ENCODE measurements at regions not wholly inside any gene's neighbourhood (a gene's known extent, or its start where the extent isn't known, plus 50 kb on each side); places are given as distances from the start of the nearest gene placed in this dataset.

DNA sequence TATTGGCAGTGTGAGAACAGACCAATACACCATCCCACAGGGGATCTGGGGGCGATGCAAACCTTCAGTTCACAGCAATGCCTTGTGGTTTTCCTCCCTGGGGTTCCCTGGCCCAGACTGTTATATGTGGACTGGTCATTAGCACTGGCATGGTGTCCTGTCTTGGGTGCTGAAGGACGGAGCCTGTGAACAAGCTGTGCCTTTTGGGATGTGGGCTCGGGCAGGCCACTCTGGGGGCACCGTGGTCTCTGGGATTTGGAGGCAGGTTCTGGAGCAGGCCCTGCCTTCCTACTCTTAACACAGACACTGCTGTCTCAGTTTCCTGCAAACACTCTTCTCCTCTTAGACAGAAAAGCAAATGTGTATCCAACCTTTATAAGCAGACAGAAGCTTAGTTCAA is 93.0 kb upstream of the ADRA2C start:
- no peak overlapping the region for H3K4me3 ChIP-seq (ENCODE audit: low read depth, low read length)
- DNase-seq (ENCODE audit: low read depth) = no peak
- TF ChIP-seq, protein P1, sequence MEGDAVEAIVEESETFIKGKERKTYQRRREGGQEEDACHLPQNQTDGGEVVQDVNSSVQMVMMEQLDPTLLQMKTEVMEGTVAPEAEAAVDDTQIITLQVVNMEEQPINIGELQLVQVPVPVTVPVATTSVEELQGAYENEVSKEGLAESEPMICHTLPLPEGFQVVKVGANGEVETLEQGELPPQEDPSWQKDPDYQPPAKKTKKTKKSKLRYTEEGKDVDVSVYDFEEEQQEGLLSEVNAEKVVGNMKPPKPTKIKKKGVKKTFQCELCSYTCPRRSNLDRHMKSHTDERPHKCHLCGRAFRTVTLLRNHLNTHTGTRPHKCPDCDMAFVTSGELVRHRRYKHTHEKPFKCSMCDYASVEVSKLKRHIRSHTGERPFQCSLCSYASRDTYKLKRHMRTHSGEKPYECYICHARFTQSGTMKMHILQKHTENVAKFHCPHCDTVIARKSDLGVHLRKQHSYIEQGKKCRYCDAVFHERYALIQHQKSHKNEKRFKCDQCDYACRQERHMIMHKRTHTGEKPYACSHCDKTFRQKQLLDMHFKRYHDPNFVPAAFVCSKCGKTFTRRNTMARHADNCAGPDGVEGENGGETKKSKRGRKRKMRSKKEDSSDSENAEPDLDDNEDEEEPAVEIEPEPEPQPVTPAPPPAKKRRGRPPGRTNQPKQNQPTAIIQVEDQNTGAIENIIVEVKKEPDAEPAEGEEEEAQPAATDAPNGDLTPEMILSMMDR (IDR thresholded peaks at IDR 0.05; ENCODE audit: low read depth, low read length) = no peak
- no peak for TF ChIP-seq MYC (IDR thresholded peaks at IDR 0.05; ENCODE audit: low read depth, low read length)
- TF ChIP-seq POLR2A (IDR thresholded peaks at IDR 0.05; ENCODE audit: extremely low read depth, insufficient read length) = no peak
- TF ChIP-seq, protein P2, sequence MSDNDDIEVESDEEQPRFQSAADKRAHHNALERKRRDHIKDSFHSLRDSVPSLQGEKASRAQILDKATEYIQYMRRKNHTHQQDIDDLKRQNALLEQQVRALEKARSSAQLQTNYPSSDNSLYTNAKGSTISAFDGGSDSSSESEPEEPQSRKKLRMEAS (IDR thresholded peaks at IDR 0.05; ENCODE audit: low read depth, low read length) = no peak

DNA sequence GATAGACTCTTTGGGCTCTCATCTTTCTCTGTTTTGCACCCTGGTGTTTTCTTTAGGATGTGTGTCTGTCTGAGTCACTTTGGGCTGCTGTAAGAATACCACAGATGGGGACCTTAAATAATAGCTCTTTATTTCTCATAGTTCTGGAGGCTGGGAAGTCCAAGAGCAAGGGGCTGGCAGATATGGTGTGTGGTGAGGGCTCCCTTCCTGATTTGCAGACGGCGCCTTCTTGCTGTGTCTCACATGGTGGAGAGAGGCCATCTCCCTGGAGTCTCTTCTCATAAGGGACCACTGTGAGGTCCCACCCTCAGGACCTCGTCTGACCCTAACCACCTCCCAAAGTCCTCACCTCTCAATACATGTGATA is 93.7 kb upstream of the ADRA2C start:
- TF ChIP-seq, protein P2 (IDR thresholded peaks at IDR 0.05; ENCODE audit: low read depth, low read length) = no peak
- TF ChIP-seq, protein P1 (IDR thresholded peaks at IDR 0.05; ENCODE audit: low read depth, low read length) = no peak
- no peak for TF ChIP-seq MYC (IDR thresholded peaks at IDR 0.05; ENCODE audit: low read depth, low read length)
- no peak for TF ChIP-seq POLR2A (IDR thresholded peaks at IDR 0.05; ENCODE audit: extremely low read depth, insufficient read length)
- no peak overlapping the region for H3K4me3 ChIP-seq (ENCODE audit: low read depth, low read length)
- DNase-seq (ENCODE audit: low read depth) = no peak

DNA sequence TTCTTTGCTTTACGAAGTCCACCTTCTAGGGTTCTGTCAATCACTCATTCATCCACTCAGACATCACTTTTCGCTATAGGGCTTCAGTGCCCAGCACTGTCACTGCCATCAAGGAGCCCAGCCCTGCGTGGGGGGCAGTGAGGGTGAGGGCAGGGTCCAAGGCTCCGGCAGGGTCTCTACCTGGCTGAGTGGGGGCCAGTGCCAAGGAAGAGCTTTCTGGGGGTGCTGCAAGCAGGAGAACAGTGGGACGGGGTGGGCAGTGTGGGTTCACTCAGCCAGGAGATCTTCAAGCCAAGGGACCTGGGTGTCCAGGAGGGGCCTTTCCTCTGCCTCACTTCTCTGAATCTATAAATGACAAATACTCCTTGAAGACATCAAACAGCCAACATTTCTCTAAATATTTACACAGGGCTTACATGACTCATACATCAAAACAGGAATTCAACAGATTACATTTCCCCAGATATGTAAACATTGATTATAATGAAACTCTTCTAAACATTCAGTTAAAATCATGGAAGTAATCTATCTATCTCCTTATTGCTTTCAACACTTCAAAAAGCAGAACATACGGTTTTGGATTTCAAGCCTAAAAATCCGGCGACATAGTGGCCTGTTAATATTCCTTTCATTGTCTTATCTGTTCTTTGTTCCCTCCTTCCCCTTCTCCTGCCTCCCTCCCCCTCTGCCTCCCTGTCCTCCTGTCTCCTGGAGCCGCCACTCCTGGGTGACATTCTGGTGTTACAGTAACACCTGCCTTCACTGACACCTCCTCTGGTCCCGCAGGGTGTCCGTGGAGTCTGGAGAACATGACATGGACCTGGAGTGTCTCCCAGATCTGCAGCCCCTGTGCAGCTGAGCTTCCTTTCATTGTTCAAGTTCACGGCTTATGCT is 94.4 kb upstream of the ADRA2C start:
- no peak for DNase-seq (ENCODE audit: low read depth)
- H3K4me3 ChIP-seq (ENCODE audit: low read depth, low read length) = no peak overlapping the region
- TF ChIP-seq, protein P2 (IDR thresholded peaks at IDR 0.05; ENCODE audit: low read depth, low read length) = no peak
- TF ChIP-seq, protein P1 (IDR thresholded peaks at IDR 0.05; ENCODE audit: low read depth, low read length) = no peak
- TF ChIP-seq MYC (IDR thresholded peaks at IDR 0.05; ENCODE audit: low read depth, low read length) (no peak), POLR2A (IDR thresholded peaks at IDR 0.05; ENCODE audit: extremely low read depth, insufficient read length) (no peak)

DNA sequence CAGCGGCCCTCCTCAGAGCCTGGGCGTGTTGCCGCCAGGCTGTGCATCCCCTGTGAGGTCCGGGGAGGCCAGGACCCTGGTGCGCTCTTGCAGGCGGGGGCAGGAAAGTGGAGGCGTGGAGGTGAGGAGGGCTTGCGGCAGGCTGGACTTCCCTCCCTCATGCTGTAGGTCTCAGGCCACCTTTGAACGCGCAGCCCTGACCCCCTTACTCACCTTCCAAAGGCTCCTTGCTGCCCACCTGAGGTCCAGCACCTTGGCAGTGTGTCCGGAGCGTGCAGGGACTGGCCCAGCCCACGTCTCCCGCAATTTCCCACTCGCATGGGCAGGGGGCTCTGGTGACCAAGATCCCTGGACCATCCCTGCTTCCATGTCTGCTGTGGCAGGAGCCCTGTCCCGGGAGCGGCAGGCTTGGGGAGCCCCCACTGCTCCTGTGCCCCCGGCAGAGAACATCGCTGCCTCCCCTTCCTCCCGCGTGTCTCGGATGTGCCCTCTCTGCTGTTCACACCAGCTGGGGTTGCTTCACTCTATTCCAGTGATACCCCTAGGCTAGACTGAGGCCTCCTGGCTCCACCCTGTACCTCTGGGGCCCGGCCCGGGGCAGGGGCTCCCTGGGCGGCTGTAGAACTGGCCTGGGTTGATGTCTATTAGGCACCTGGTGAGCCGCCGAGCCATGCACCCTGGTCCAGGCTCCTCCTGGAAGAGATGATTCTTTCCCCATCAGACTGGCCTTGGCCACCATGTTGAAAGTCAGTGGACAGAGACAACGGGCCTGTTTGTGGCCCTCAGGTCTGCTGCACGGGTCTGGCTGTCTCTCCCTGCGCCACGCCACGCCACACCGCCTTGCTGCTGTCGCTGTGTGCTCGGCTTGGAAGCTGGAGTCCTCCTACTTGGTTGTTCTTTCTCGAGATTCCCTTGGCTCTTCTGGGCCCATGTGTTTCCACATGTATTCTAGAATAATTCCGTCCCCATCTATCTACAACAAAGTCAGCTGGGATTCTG is 95.4 kb upstream of the ADRA2C start:
- TF ChIP-seq POLR2A (IDR thresholded peaks at IDR 0.05; ENCODE audit: extremely low read depth, insufficient read length) (no peak), MYC (IDR thresholded peaks at IDR 0.05; ENCODE audit: low read depth, low read length) (no peak)
- TF ChIP-seq, protein P1 (IDR thresholded peaks at IDR 0.05; ENCODE audit: low read depth, low read length) = no peak
- TF ChIP-seq, protein P2 (IDR thresholded peaks at IDR 0.05; ENCODE audit: low read depth, low read length) = no peak
- no peak overlapping the region for H3K4me3 ChIP-seq (ENCODE audit: low read depth, low read length)

DNA sequence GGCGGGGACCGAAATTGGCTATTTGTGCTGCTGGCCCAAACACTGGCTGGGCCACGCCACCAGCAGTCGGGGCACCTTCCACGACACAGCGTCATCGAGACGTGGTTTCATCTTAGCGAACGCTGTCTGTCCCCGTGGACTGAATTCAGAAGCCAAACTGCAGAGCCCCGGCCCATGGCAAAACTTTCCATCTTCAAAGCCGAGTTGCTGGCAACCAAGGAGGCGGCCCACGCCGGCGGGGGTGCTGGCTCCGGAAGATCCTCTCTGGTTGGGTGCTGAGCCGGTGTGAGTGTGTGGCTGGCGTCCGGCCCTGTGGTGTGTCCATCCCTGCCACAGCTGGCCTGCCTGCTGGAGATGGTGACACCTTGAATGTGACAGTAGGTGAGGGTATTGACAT is 96.6 kb upstream of the ADRA2C start:
- no peak overlapping the region for H3K4me3 ChIP-seq (ENCODE audit: low read depth, low read length)
- TF ChIP-seq, protein P1 (IDR thresholded peaks at IDR 0.05; ENCODE audit: low read depth, low read length) = no peak
- TF ChIP-seq MYC (IDR thresholded peaks at IDR 0.05; ENCODE audit: low read depth, low read length) (no peak), POLR2A (IDR thresholded peaks at IDR 0.05; ENCODE audit: extremely low read depth, insufficient read length) (no peak)
- TF ChIP-seq, protein P2 (IDR thresholded peaks at IDR 0.05; ENCODE audit: low read depth, low read length) = no peak
- DNase-seq (ENCODE audit: low read depth) = no peak

More for the DNA sequence above, 95.4 kb upstream of the ADRA2C start:
- DNase-seq (ENCODE audit: low read depth) = no peak
